ENCODE measurements at regions not wholly inside any gene's neighbourhood (a gene's known extent, or its start where the extent isn't known, plus 50 kb on each side); places are given as distances from the start of the nearest gene placed in this dataset.

- ChIA-PET CTCF (ENCODE audit: low intra/inter-chr PET ratio, low total read pairs) (no interaction called here), POLR2A (no interaction called here)
- H3K4me1 ChIP-seq (ENCODE audit: insufficient read depth, low read length), result no peaks in the 10 kb centered on the region
- H2AFZ ChIP-seq (ENCODE audit: low read length), result no peak overlapping the region
- no TSS peak for BruUV-seq (replicated peaks)
- H3K4me3 ChIP-seq (replicated peaks in 1 of 3; ENCODE audit: insufficient read depth in 1 of 3, low read depth in 2 of 3, low read length in 3 of 3), result no peak overlapping the region
- FAIRE-seq (no peak), ATAC-seq (no peak), DNase-seq (ENCODE audit: low spot score) (no peak)
- WGBS (ENCODE audit: low lambda C conversion rate), result 9% methylated on average over 2 of the region's 2 CpGs
- no peaks in the 10 kb centered on the region for H3K27me3 ChIP-seq (ENCODE audit: control insufficient read depth in 1 of 2, insufficient read depth in 2 of 2, low read length in 2 of 2)
- H3K79me2 ChIP-seq (ENCODE audit: insufficient read depth, low read length), result no peaks in the 10 kb centered on the region
- no peak overlapping the region for H3K27ac ChIP-seq (ENCODE audit: extremely low read length, insufficient read depth, low read length)
- no peaks in the 10 kb centered on the region for H4K20me1 ChIP-seq (ENCODE audit: insufficient read depth, low read length)
- peaks cover 92% of the 10 kb centered on the region for H3K9me3 ChIP-seq (ENCODE audit: low read length)
- no peak for TF ChIP-seq SAFB2 (CRISPR knock-in tag; IDR thresholded peaks at IDR 0.05; ENCODE audit: borderline replicate concordance, low read depth)
- TF ChIP-seq NR2F1 (CRISPR knock-in tag; IDR thresholded peaks at IDR 0.05), result no peak
- no peak for TF ChIP-seq SATB2 (CRISPR knock-in tag; IDR thresholded peaks at IDR 0.05)
- TF ChIP-seq AGO2 (optimal IDR thresholded peaks at IDR 0.05; ENCODE audit: low read depth, low read length), result no peak
- no peak for TF ChIP-seq ZNF564 (CRISPR knock-in tag; IDR thresholded peaks at IDR 0.05)
- no peak for TF ChIP-seq AGO1 (IDR thresholded peaks at IDR 0.05; ENCODE audit: low read depth, low read length, poor library complexity, severe bottlenecking)
- TF ChIP-seq ZNF367 (CRISPR knock-in tag; IDR thresholded peaks at IDR 0.05; ENCODE audit: borderline replicate concordance), result no peak
- no peak for TF ChIP-seq ZNF609 (CRISPR knock-in tag; IDR thresholded peaks at IDR 0.05; ENCODE audit: borderline replicate concordance)
- TF ChIP-seq TAF15 (IDR thresholded peaks at IDR 0.05; ENCODE audit: low read depth, low read length, poor library complexity, severe bottlenecking), result no peak
- TF ChIP-seq ZNF569 (CRISPR knock-in tag; IDR thresholded peaks at IDR 0.05; ENCODE audit: borderline replicate concordance), result no peak
- no peak for TF ChIP-seq THYN1 (CRISPR knock-in tag; IDR thresholded peaks at IDR 0.05; ENCODE audit: borderline replicate concordance, low read depth)
- TF ChIP-seq ZNF263 (CRISPR knock-in tag; IDR thresholded peaks at IDR 0.05), result no peak
- TF ChIP-seq FOXP4 (CRISPR knock-in tag; IDR thresholded peaks at IDR 0.05), result no peak
- TF ChIP-seq ZNF276 (CRISPR knock-in tag; IDR thresholded peaks at IDR 0.05; ENCODE audit: low read depth), result no peak
- TF ChIP-seq ZNF776 (CRISPR knock-in tag; IDR thresholded peaks at IDR 0.05), result no peak
- H3K9ac ChIP-seq (ENCODE audit: insufficient read depth, low read depth, low read length), result no peak overlapping the region
- H3K4me2 ChIP-seq (ENCODE audit: low read depth, low read length), result no peak overlapping the region
- no peaks in the 10 kb centered on the region for H3K36me3 ChIP-seq (replicated peaks in 1 of 2; ENCODE audit: control insufficient read depth in 1 of 2, insufficient read depth in 2 of 2, low read length in 2 of 2)
- intact Hi-C loops (cut with micrococcal nuclease; ENCODE audit: unreplicated experiment), result no loop called here
- in situ Hi-C loops (cut with HindIII; ENCODE audit: extremely low pct_ligation_motif_present, low pct_unique_long_range_greater_than_20kb), result no loop called here
These were observed 460.8 kb downstream of the TAF11L14 start for GRCh38 chr5:18095061-18095460.

Measured in HepG2 (cell line).